ENCODE measurements at regions not wholly inside any gene's neighbourhood (a gene's known extent, or its start where the extent isn't known, plus 50 kb on each side); places are given as distances from the start of the nearest gene placed in this dataset.

DNA sequence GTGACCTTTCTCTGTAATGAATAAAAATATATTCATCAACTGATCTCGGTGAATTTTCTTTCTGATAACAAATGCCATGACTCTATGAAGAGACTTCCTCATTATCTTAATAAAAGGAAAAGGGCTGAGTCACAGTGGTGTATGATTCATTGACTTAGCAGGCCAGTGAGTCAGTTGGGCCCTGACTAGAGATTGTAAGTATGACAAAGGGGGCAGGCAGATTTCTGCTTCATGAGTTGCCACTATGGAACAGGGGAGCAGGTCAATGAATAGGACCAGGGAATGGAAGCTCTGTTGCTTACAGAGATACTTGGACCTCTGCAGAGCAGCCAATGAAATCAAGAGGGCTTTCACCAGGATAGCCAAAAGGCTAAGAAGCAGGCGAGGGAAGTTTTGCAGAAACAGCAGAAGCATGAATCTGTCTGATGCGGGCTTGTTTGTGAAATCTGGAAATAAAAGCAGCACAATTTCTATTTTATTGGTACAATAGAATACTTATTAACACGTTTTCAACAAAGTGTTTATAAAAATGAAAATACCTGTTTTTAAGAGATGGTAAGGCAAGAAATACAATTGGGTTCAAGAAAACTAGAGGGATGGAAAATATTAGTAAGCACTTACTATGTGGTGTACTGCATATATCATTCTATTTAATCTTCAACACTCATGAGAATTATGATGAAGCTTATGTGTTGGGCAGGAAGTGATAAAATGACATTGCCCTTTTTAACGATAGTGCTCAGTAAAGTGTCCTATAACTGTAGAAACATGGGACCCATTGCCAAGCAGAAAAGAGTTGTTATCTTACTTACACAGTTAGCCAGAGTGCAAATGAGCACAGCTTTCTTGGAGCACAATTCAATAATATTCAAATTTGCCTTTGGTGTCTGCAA is 169.8 kb upstream of the MYRIP start:
- TF ChIP-seq, protein P1, sequence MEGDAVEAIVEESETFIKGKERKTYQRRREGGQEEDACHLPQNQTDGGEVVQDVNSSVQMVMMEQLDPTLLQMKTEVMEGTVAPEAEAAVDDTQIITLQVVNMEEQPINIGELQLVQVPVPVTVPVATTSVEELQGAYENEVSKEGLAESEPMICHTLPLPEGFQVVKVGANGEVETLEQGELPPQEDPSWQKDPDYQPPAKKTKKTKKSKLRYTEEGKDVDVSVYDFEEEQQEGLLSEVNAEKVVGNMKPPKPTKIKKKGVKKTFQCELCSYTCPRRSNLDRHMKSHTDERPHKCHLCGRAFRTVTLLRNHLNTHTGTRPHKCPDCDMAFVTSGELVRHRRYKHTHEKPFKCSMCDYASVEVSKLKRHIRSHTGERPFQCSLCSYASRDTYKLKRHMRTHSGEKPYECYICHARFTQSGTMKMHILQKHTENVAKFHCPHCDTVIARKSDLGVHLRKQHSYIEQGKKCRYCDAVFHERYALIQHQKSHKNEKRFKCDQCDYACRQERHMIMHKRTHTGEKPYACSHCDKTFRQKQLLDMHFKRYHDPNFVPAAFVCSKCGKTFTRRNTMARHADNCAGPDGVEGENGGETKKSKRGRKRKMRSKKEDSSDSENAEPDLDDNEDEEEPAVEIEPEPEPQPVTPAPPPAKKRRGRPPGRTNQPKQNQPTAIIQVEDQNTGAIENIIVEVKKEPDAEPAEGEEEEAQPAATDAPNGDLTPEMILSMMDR (IDR thresholded peaks at IDR 0.05): no peak
- no peak for TF ChIP-seq RFX5 (IDR thresholded peaks at IDR 0.05)
- TF ChIP-seq, protein P2, sequence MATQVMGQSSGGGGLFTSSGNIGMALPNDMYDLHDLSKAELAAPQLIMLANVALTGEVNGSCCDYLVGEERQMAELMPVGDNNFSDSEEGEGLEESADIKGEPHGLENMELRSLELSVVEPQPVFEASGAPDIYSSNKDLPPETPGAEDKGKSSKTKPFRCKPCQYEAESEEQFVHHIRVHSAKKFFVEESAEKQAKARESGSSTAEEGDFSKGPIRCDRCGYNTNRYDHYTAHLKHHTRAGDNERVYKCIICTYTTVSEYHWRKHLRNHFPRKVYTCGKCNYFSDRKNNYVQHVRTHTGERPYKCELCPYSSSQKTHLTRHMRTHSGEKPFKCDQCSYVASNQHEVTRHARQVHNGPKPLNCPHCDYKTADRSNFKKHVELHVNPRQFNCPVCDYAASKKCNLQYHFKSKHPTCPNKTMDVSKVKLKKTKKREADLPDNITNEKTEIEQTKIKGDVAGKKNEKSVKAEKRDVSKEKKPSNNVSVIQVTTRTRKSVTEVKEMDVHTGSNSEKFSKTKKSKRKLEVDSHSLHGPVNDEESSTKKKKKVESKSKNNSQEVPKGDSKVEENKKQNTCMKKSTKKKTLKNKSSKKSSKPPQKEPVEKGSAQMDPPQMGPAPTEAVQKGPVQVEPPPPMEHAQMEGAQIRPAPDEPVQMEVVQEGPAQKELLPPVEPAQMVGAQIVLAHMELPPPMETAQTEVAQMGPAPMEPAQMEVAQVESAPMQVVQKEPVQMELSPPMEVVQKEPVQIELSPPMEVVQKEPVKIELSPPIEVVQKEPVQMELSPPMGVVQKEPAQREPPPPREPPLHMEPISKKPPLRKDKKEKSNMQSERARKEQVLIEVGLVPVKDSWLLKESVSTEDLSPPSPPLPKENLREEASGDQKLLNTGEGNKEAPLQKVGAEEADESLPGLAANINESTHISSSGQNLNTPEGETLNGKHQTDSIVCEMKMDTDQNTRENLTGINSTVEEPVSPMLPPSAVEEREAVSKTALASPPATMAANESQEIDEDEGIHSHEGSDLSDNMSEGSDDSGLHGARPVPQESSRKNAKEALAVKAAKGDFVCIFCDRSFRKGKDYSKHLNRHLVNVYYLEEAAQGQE (IDR thresholded peaks at IDR 0.05): no peak
- peak; percentile 76 for TF ChIP-seq NFE2L2 (conservative IDR thresholded peaks at IDR 0.05; ENCODE audit: low read length)
- TF ChIP-seq, protein P3, sequence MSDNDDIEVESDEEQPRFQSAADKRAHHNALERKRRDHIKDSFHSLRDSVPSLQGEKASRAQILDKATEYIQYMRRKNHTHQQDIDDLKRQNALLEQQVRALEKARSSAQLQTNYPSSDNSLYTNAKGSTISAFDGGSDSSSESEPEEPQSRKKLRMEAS (IDR thresholded peaks at IDR 0.05): peak; percentile 43; the same call in 1 of the 2 replicates
- peak in 1 of 2 experiments; percentile 48; a peak in 1 of 5 replicates for TF ChIP-seq JUN (IDR thresholded peaks at IDR 0.05)
- no peak for TF ChIP-seq POLR2A (IDR thresholded peaks at IDR 0.05; ENCODE audit: low read length)
- peak; percentile 92; the same call in 1 of the 2 replicates for TF ChIP-seq FOSL2 (IDR thresholded peaks at IDR 0.05)
- peak; percentile 96 for TF ChIP-seq FOSL2 (CRISPR knock-in tag; IDR thresholded peaks at IDR 0.05)
- TF ChIP-seq KDM1A (IDR thresholded peaks at IDR 0.05; ENCODE audit: low read depth): no peak

Data from A549 (cell line).